ENCODE measurements at regions not wholly inside any gene's neighbourhood (a gene's known extent, or its start where the extent isn't known, plus 50 kb on each side); places are given as distances from the start of the nearest gene placed in this dataset.
"Not testable (repeated sequence)": the region's sequence is repeated elsewhere in the genome, so short reads cannot be mapped to it uniquely, and the experiment has no call there.

- intact Hi-C loops (cut with DNase I); DNase-seq: not testable (repeated sequence)
These were observed 51.2 kb upstream of the MB21D2 start for GRCh38 chr3:192968901-192969300.

GRCh38 chr3:192980632-192981031 is 63.0 kb upstream of the MB21D2 start:
- DNase-seq = no peak
- intact Hi-C loops (cut with DNase I) = no loop called here

GRCh38 chr3:192986379-192986778 is 68.7 kb upstream of the MB21D2 start:
- intact Hi-C loops (cut with DNase I) = no loop called here

DNA sequence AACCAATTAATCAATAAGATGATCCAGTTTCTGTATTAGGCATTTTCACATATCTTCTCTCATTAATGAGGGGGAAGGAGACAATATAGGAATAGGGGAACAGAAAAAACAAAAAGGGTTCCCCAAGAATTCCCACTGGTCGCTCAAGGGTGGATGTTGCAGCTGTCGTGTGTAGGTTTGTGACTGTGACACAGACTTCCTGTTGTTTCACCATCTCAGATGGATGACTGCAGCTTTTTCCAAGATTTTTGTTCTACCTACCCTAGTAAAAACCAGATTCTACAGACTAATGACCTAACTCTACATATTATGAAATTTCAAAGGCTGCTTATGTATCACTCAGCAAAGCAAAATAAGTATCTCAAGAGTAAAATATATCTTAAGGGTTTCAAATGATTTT is 73.7 kb upstream of the MB21D2 start:
- no peak for DNase-seq
- intact Hi-C loops (cut with DNase I) = no loop called here

More at GRCh38 chr3:192986379-192986778, 68.7 kb upstream of the MB21D2 start:
- no peak for DNase-seq

DNA sequence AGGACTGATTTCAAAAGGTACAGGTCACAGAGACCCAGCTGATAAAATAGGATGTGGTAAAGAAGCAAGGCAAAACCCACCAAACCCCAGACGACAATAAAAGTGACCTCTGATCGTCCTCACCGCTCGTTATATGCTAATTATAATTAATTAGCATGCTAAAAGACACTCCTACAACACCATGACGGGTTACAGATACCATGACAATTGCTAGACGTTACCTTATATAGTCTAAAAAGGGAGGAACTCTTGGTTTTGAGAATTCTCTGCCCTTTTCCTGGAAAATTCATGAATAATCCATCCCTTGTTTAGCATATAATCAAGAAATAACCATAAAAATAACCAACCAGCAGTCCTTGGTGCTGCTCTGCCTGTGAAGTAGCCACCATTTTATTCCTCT is 74.7 kb upstream of the MB21D2 start:
- no peak for DNase-seq
- intact Hi-C loops (cut with DNase I) = no loop called here

DNA sequence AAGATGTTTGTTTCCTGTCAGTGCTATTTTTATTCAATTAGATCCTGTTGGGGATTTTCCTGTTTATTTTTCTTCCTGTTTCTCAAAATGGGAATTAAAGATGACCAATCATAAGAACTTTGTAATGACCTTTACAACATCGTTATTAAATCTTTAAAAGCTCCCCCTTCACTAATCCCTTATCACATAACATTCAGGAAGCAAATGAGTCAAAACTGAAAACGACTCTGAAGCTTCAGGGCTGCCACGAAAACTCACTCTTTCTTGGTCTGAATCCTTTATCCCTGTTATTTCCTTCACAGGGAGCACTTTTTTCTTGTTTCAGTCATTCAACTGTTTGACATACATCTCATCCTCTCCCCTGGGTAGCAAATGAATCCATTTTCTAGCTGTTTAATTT is 75.8 kb upstream of the MB21D2 start:
- intact Hi-C loops (cut with DNase I) = no loop called here
- DNase-seq = no peak

DNA sequence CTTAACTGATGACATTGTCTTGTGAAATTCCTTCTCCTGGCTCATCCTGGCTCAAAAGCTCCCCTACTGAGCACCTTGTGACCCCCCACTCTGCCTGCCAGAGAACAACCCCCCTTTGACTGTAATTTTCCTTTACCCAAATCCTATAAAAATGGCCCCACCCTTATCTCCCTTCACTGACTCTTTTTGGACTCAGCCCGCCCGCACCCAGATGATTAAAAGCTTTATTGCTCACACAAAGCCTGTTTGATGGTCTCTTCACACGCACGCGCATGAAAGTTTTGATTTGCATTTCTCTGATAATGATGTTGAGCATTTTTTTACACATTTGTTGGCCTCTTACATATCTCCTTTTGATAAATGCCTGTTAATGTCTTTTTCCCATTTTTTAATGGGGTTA is 83.5 kb upstream of the MB21D2 start:
- intact Hi-C loops (cut with DNase I); DNase-seq: not testable (repeated sequence)

DNA sequence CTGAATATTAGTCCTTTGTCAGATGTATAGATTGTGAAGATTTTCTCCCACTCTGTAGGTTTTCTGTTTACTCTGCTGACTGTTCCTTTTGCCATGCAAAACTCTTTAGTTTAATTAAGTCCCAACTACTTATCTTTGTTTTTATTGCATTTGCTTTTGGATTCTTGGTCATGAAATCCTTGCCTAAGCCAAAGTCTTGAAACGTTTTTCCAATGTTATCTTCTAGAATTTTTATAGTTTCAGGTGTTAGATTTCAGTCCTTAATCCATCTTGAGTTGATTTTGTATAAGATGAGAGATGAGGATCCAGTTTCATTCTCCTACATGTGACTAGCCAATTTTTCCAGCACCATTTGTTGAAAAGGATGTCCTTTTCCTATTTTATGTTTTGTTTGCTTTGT is 86.0 kb upstream of the MB21D2 start:
- DNase-seq; intact Hi-C loops (cut with DNase I): not testable (repeated sequence)

- intact Hi-C loops (cut with DNase I) = no loop called here
These were observed 91.0 kb upstream of the MB21D2 start for GRCh38 chr3:193008654-193009053.

GRCh38 chr3:193010191-193010590 is 92.5 kb upstream of the MB21D2 start:
- DNase-seq = peak in 8 of 42 donors; percentile 4 to 41 (median 14)
- intact Hi-C loops (cut with DNase I) = no loop called here

More at GRCh38 chr3:193008654-193009053, 91.0 kb upstream of the MB21D2 start:
- DNase-seq = no peak

DNA sequence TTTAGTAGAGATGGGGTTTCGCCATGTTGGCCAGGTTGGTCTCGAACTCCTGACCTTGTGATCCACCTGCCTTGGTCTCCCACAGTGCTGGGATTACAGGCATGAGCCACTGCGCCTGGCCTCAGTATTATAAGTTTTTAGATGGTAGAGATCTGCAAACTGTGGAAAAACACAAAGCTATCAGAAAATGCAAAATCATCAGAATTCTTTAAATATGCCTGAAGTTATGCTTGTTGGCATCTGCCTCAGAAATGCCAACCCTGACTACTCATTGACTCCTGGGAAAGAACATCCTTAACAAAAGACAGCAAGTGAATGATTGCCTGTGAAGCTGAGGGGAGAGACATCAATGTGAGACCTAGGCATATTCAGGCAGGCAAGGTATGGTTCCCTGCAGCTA is 94.3 kb upstream of the MB21D2 start:
- DNase-seq = no peak
- intact Hi-C loops (cut with DNase I) = no loop called here

GRCh38 chr3:193014902-193015301 is 97.2 kb upstream of the MB21D2 start:
- no peak for DNase-seq
- intact Hi-C loops (cut with DNase I) = no loop called here

GRCh38 chr3:193016437-193016901 is 98.8 kb upstream of the MB21D2 start:
- peak in 4 of 42 donors; percentile 7 to 44 (median 22) for DNase-seq
- intact Hi-C loops (cut with DNase I) = no loop called here

- intact Hi-C loops (cut with DNase I) = no loop called here
- no peak for DNase-seq
These were observed 103.9 kb upstream of the MB21D2 start for GRCh38 chr3:193021506-193022010.

- no peak for DNase-seq
- intact Hi-C loops (cut with DNase I) = no loop called here
These were observed 105.6 kb upstream of the MB21D2 start for GRCh38 chr3:193023218-193023617.

DNA sequence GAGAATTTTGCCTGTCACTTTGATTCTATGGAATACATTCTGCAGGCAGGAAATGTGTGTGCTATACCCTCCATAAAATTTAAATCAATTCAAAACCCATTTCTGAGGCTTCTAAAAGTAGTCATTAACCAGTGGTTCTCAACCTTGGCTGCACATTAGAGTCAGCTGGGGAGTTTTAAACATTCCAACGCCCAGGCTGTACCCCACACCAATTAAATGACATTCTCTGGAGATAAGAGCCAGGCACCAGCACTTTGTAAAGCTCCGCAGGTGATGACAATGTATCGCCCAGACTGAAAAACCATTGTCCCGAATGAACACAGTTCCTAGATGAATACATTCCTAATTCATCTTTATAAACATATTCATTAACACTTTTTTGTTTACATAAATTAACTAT is 110.6 kb upstream of the MB21D2 start:
- no peak for DNase-seq
- intact Hi-C loops (cut with DNase I) = no loop called here

GRCh38 chr3:193029800-193030199 is 112.1 kb upstream of the MB21D2 start:
- intact Hi-C loops (cut with DNase I) = no loop called here
- no peak for DNase-seq

GRCh38 chr3:193030276-193030675 is 112.6 kb upstream of the MB21D2 start:
- intact Hi-C loops (cut with DNase I) = no loop called here
- DNase-seq = no peak

DNA sequence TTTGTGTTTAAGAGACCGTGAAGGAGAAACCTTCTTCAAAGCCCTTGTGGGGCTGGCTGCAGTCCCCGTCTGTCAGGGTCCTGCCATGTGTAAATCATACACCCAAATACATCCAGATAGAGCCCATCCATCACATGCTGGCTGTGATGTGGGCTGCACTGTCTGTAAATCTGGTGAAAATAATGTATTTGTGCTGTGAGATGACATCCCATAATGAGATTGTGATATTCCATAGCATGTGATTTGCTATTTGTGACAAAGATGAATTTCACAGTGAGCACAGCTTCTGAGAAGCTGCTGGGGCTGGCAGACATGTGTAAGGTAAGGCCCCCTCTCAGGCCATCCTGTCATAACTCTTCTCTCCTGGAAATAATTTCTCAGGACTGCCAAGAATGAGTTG is 114.3 kb upstream of the MB21D2 start:
- DNase-seq = no peak
- intact Hi-C loops (cut with DNase I) = no loop called here

GRCh38 chr3:193033226-193033780 is 115.6 kb upstream of the MB21D2 start:
- no peak for DNase-seq
- intact Hi-C loops (cut with DNase I) = no loop called here

GRCh38 chr3:193037828-193038227 is 120.2 kb upstream of the MB21D2 start:
- intact Hi-C loops (cut with DNase I) = not testable (repeated sequence)

More at GRCh38 chr3:193037828-193038227, 120.2 kb upstream of the MB21D2 start:
- DNase-seq = not testable (repeated sequence)
